Tibial nerve (tissue), 4 donors: ENCODE measurements at regions not wholly inside any gene's neighbourhood (a gene's known extent, or its start where the extent isn't known, plus 50 kb on each side); places are given as distances from the start of the nearest gene placed in this dataset.

Experiments used
- DNase-seq, 2 donors: peaks; one replicate each; pipeline ENCODE4 v3.0.0-alpha.2; 2019; ENCODE audit warnings: low spot score in 2 of 2
- H3K27ac ChIP-seq, 4 donors: fragments of 200-600 bp; sonication (generic) in 3 of 4; one replicate each; pipeline ENCODE4 v1.5.1; 2017 to 2019; ENCODE audit warnings: mild to moderate bottlenecking in 1 of 4
- H3K27me3 ChIP-seq, 2 donors: fragments of 200-600 bp; sonication (generic) in 1 of 2; one replicate each; pipeline versions ENCODE4 v1.5.1 to v1.6.0; 2017 to 2019
- H3K36me3 ChIP-seq, 3 donors: fragments of 200-600 bp; sonication (generic); one replicate each; pipeline ENCODE4 v1.5.1; 2018 to 2019
- H3K4me1 ChIP-seq, 4 donors: fragments of 200-600 bp; sonication (generic) in 3 of 4; one replicate each; pipeline ENCODE4 v1.5.1; 2017 to 2019
- H3K4me3 ChIP-seq, 4 donors: fragments of 200-600 bp; sonication (generic) in 3 of 4; one replicate each; pipeline ENCODE4 v1.5.1; 2017 to 2019; ENCODE audit warnings: mild to moderate bottlenecking in 1 of 4, moderate library complexity in 1 of 4
- H3K9me3 ChIP-seq, 4 donors: fragments of 200-600 bp; sonication (generic) in 3 of 4; one replicate each; pipeline ENCODE4 v1.5.1; 2017 to 2019
- CTCF ChIP-seq, 5 experiments: fragments of 200-600 bp in 3 of 5; fragments of 450-650 bp in 2 of 5; sonication (generic) in 3 of 5; IDR thresholded peaks; one replicate each; pipeline ENCODE4 v1.5.1; 2016 to 2019; ENCODE audit warnings: antibody characterized with exemption in 5 of 5, mild to moderate bottlenecking in 3 of 5, moderate library complexity in 2 of 5
- EP300 ChIP-seq, 2 donors: sonication (generic); formaldehyde crosslinking; IDR thresholded peaks; one replicate each; pipeline ENCODE4 v1.6.1; 2017; ENCODE audit warnings: antibody characterized with exemption in 2 of 2, mild to moderate bottlenecking in 1 of 2
- POLR2A ChIP-seq, 2 donors: fragments of 450-650 bp; IDR thresholded peaks; one replicate each; pipeline ENCODE4 v1.6.1; 2017; ENCODE audit warnings: antibody characterized with exemption in 2 of 2, mild to moderate bottlenecking in 2 of 2, moderate library complexity in 2 of 2
- WGBS, 2 donors: methylation state at CpG; one replicate each; pipeline ENCODE4 v1.1.5; 2018; 5-methylcytosine and 5-hydroxymethylcytosine counted together

- peaks cover 0 to 9% (median 2%) of the 10 kb centered on the region in 4 donors for H3K9me3 ChIP-seq
Observed at GRCh38 chr2:240269380-240269779, 128.9 kb upstream of the OTOS start.

GRCh38 chr2:240269886-240270285 lies 129.4 kb upstream of the OTOS start:
- H3K4me1 ChIP-seq, result no peaks in the 10 kb centered on the region
- no peak for DNase-seq
- no peak overlapping the region for H3K27ac ChIP-seq
- no peak overlapping the region for H3K4me3 ChIP-seq
- WGBS, 2 donors, result 93 to 100% methylated on average over 1 of the region's 1 CpG
- H3K9me3 ChIP-seq, result peaks cover 0 to 9% (median 2%) of the 10 kb centered on the region in 4 donors
- no peak for TF ChIP-seq POLR2A (IDR thresholded peaks at IDR 0.05)
- no peak for TF ChIP-seq EP300 (IDR thresholded peaks at IDR 0.05)
- TF ChIP-seq CTCF (IDR thresholded peaks at IDR 0.05), result no peak
- no peaks in the 10 kb centered on the region for H3K36me3 ChIP-seq
- no peaks in the 10 kb centered on the region for H3K27me3 ChIP-seq

More at GRCh38 chr2:240269380-240269779, 128.9 kb upstream of the OTOS start:
- no peaks in the 10 kb centered on the region for H3K4me1 ChIP-seq
- TF ChIP-seq POLR2A (IDR thresholded peaks at IDR 0.05), result no peak
- peak in 1 of 2 donors; percentile 22 for TF ChIP-seq EP300 (IDR thresholded peaks at IDR 0.05)
- no peak overlapping the region for H3K4me3 ChIP-seq
- 39 to 51% methylated on average over 3 of the region's 3 CpGs for WGBS, 2 donors
- no peak for DNase-seq
- no peaks in the 10 kb centered on the region for H3K36me3 ChIP-seq
- H3K27me3 ChIP-seq, result no peaks in the 10 kb centered on the region
- no peak overlapping the region for H3K27ac ChIP-seq

DNA sequence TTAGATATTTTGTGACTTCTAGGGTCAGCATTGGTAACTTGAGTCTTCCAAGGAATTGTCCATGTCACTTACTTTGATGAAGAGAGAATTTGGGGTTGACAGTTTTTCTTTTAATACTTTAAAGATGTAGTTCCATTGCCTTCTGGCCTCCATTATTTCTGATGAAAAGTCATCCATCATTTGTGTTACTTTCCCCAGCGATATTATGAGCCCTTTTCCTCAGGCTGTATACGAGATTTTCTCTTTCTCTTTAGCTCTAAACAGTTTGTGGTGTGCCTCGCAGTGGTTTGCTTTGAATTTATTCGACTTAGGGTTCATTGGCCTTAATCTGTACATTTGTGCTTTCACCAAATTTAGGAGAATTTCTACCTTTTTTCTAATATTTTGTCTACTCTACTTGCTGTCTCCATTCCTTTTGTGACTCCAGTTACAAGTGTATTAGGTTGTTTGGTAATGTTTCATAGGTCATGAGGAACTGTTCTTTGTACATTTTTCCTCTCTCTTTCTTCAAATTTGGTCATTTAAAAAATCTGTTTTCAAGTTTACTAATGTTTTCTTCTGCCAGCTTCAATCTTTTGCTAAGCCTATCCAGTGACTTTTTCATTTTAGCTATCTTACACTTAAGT lies 131.4 kb upstream of the OTOS start:
- Histone ChIP-seq H3K36me3 (no peaks in the 10 kb centered on the region), H3K27me3 (no peaks in the 10 kb centered on the region), H3K27ac (no peak overlapping the region), H3K9me3 (peaks cover 0 to 9% (median 2%) of the 10 kb centered on the region in 4 donors), H3K4me1 (no peaks in the 10 kb centered on the region), H3K4me3 (no peak overlapping the region)
- 76 to 78% methylated on average over 4 of the region's 4 CpGs for WGBS, 2 donors
- DNase-seq, result no peak
- TF ChIP-seq EP300 (IDR thresholded peaks at IDR 0.05) (no peak), CTCF (IDR thresholded peaks at IDR 0.05) (no peak), POLR2A (IDR thresholded peaks at IDR 0.05) (no peak)

- Histone ChIP-seq H3K4me1 (no peaks in the 10 kb centered on the region), H3K27ac (no peak overlapping the region), H3K27me3 (no peaks in the 10 kb centered on the region), H3K9me3 (peaks cover 0 to 9% (median 2%) of the 10 kb centered on the region in 4 donors), H3K4me3 (no peak overlapping the region), H3K36me3 (no peaks in the 10 kb centered on the region)
- DNase-seq, result no peak
- TF ChIP-seq POLR2A (IDR thresholded peaks at IDR 0.05) (no peak), EP300 (IDR thresholded peaks at IDR 0.05) (no peak), CTCF (IDR thresholded peaks at IDR 0.05) (no peak)
- WGBS, 2 donors, result 42 to 51% methylated on average over 2 of the region's 2 CpGs
Observed at GRCh38 chr2:240275386-240275785, 134.9 kb upstream of the OTOS start.

- H3K27ac ChIP-seq, result no peak overlapping the region
- 70 to 81% methylated on average over 7 to 8 of the region's 8 CpGs for WGBS, 2 donors
- DNase-seq, result peak in 1 of 2 donors; percentile 8
- TF ChIP-seq EP300 (IDR thresholded peaks at IDR 0.05) (no peak), CTCF (IDR thresholded peaks at IDR 0.05) (no peak), POLR2A (IDR thresholded peaks at IDR 0.05) (no peak)
- H3K4me3 ChIP-seq, result no peak overlapping the region
- no peaks in the 10 kb centered on the region for H3K27me3 ChIP-seq
- H3K36me3 ChIP-seq, result no peaks in the 10 kb centered on the region
- peaks cover 0 to under 1% (median 0%) of the 10 kb centered on the region in 4 donors for H3K9me3 ChIP-seq
- no peaks in the 10 kb centered on the region for H3K4me1 ChIP-seq
Observed at GRCh38 chr2:240277073-240277806, 136.8 kb upstream of the OTOS start.
